HG02943 (cell line): ENCODE measurements at regions not wholly inside any gene's neighbourhood (a gene's known extent, or its start where the extent isn't known, plus 50 kb on each side); places are given as distances from the start of the nearest gene placed in this dataset.

Experiments
- ATAC-seq: cut with Tn5 transposase; IDR thresholded peaks from one replicate; pipeline ENCODE4 v1.9.1; 2021; ENCODE audit warnings: mild to moderate bottlenecking, low read depth, moderate library complexity; ENCODE audit not compliant: unreplicated experiment

GRCh38 chr10:8902926-8903325 is 848.4 kb downstream of the GATA3 start:
- ATAC-seq, result no peak

- ATAC-seq, result no peak
Observed at GRCh38 chr10:8908013-8908412, 853.5 kb downstream of the GATA3 start.

GRCh38 chr10:8910314-8910713 is 855.8 kb downstream of the GATA3 start:
- no peak for ATAC-seq

GRCh38 chr10:8911032-8911431 is 856.5 kb downstream of the GATA3 start:
- ATAC-seq, result no peak

GRCh38 chr10:8912108-8912507 is 857.6 kb downstream of the GATA3 start:
- ATAC-seq, result no peak

GRCh38 chr10:8913720-8914119 is 859.2 kb downstream of the GATA3 start:
- no peak for ATAC-seq

- no peak for ATAC-seq
Observed at GRCh38 chr10:8919280-8919679, 864.8 kb downstream of the GATA3 start.

- ATAC-seq, result no peak
Observed at GRCh38 chr10:8921568-8921967, 867.1 kb downstream of the GATA3 start.

- no peak for ATAC-seq
Observed at GRCh38 chr10:8923096-8923495, 868.6 kb downstream of the GATA3 start.

- no peak for ATAC-seq
Observed at GRCh38 chr10:8927705-8928104, 873.2 kb downstream of the GATA3 start.

- no peak for ATAC-seq
Observed at GRCh38 chr10:8946451-8946850, 892.0 kb downstream of the GATA3 start.

- ATAC-seq, result no peak
Observed at GRCh38 chr10:8950978-8951377, 896.5 kb downstream of the GATA3 start.

- no peak for ATAC-seq
Observed at GRCh38 chr10:8951440-8952089, 897.1 kb downstream of the GATA3 start.

- no peak for ATAC-seq
Observed at GRCh38 chr10:8956400-8956799, 901.9 kb downstream of the GATA3 start.

- ATAC-seq, result no peak
Observed at GRCh38 chr10:8962249-8962648, 907.8 kb downstream of the GATA3 start.

GRCh38 chr10:8967061-8967460 is 912.6 kb downstream of the GATA3 start:
- ATAC-seq, result no peak

- ATAC-seq, result no peak
Observed at GRCh38 chr10:8969853-8970252, 915.4 kb downstream of the GATA3 start.

- ATAC-seq, result no peak
Observed at GRCh38 chr10:8975535-8975934, 921.0 kb downstream of the GATA3 start.

- ATAC-seq, result no peak
Observed at GRCh38 chr10:8978100-8978499, 923.6 kb downstream of the GATA3 start.

- ATAC-seq, result no peak
Observed at GRCh38 chr10:8979976-8980375, 925.5 kb downstream of the GATA3 start.

- no peak for ATAC-seq
Observed at GRCh38 chr10:8981277-8981676, 926.8 kb downstream of the GATA3 start.

- ATAC-seq, result no peak
Observed at GRCh38 chr10:8985651-8986050, 931.2 kb downstream of the GATA3 start.

- no peak for ATAC-seq
Observed at GRCh38 chr10:8986975-8987374, 932.5 kb downstream of the GATA3 start.
